Forelimb muscle (tissue), 1 donor: ENCODE measurements at regions not wholly inside any gene's neighbourhood (a gene's known extent, or its start where the extent isn't known, plus 50 kb on each side); places are given as distances from the start of the nearest gene placed in this dataset.

ENCODE experiments used
- DNase-seq: peaks from one replicate; pipeline ENCODE4 v3.0.0-alpha.2; 2013; ENCODE audit warnings: low read depth

GRCh38 chr1:209505044-209505443, 78.5 kb upstream of the CAMK1G start:
- DNase-seq = no peak

GRCh38 chr1:209506101-209506500, 77.4 kb upstream of the CAMK1G start:
- DNase-seq = no peak

GRCh38 chr1:209509039-209509438, 74.5 kb upstream of the CAMK1G start:
- DNase-seq = no peak

- DNase-seq = no peak
These were observed 73.5 kb upstream of the CAMK1G start for GRCh38 chr1:209510063-209510462.

- no peak for DNase-seq
These were observed 72.3 kb upstream of the CAMK1G start for GRCh38 chr1:209511169-209511568.

GRCh38 chr1:209512821-209513220, 70.7 kb upstream of the CAMK1G start:
- no peak for DNase-seq

GRCh38 chr1:209513226-209513625, 70.3 kb upstream of the CAMK1G start:
- no peak for DNase-seq

GRCh38 chr1:209516771-209517680, 66.5 kb upstream of the CAMK1G start:
- no peak for DNase-seq

- DNase-seq = no peak
These were observed 65.8 kb upstream of the CAMK1G start for GRCh38 chr1:209517681-209518050.

GRCh38 chr1:209519786-209520185, 63.7 kb upstream of the CAMK1G start:
- DNase-seq = no peak

GRCh38 chr1:209522826-209523225, 60.7 kb upstream of the CAMK1G start:
- DNase-seq = no peak

GRCh38 chr1:209526137-209526536, 57.4 kb upstream of the CAMK1G start:
- no peak for DNase-seq

GRCh38 chr1:209527372-209527771, 56.1 kb upstream of the CAMK1G start:
- DNase-seq = no peak

GRCh38 chr1:209527993-209528717, 55.4 kb upstream of the CAMK1G start:
- DNase-seq = no peak

GRCh38 chr1:209529233-209529632, 54.3 kb upstream of the CAMK1G start:
- DNase-seq = no peak

GRCh38 chr1:209531006-209531405, 52.5 kb upstream of the CAMK1G start:
- DNase-seq = no peak

- DNase-seq = no peak
These were observed 52.0 kb upstream of the CAMK1G start for GRCh38 chr1:209531549-209531948.
